IMR-90 (cell line): ENCODE measurements at regions not wholly inside any gene's neighbourhood (a gene's known extent, or its start where the extent isn't known, plus 50 kb on each side); places are given as distances from the start of the nearest gene placed in this dataset.

ENCODE experiments used
- POLR2A ChIP-seq: IDR thresholded peaks from 2 replicates; pipeline ENCODE4 v1.6.1; 2012; ENCODE audit warnings: mild to moderate bottlenecking, low read depth, low read length
- USF2 ChIP-seq: fragments of 150-350 bp; IDR thresholded peaks from 2 replicates; pipeline ENCODE4 v1.6.1; 2017; ENCODE audit warnings: mild to moderate bottlenecking, antibody characterized with exemption, low read length, low read depth
- TF ChIP-seq, protein P1 (sequence below): conservative IDR thresholded peaks from 2 replicates; pipeline ENCODE4 v1.5.1; 2012; ENCODE audit warnings: mild to moderate bottlenecking, low read depth, low read length, improper control_type of control experiment

DNA sequence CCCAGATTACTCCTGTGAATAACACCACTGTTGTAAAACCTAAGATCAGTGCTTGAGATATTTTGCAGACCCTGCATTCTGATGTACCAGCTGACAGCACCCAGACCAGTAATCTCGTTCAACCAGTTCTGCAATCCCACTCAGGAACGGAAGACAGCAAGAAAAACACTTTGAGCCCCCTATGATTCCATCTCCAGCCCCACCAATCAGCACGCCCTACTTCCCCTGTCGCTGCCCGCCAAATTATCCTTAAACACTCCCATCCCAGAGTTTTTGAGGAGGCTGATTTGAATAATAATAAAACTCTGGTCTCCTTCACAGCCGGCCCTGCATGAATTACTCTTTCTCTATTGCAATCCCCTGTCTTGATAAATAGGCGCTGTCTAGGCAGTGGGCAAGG lies 173.9 kb upstream of the CDH2 start:
- no peak for TF ChIP-seq POLR2A
- TF ChIP-seq, protein P1, sequence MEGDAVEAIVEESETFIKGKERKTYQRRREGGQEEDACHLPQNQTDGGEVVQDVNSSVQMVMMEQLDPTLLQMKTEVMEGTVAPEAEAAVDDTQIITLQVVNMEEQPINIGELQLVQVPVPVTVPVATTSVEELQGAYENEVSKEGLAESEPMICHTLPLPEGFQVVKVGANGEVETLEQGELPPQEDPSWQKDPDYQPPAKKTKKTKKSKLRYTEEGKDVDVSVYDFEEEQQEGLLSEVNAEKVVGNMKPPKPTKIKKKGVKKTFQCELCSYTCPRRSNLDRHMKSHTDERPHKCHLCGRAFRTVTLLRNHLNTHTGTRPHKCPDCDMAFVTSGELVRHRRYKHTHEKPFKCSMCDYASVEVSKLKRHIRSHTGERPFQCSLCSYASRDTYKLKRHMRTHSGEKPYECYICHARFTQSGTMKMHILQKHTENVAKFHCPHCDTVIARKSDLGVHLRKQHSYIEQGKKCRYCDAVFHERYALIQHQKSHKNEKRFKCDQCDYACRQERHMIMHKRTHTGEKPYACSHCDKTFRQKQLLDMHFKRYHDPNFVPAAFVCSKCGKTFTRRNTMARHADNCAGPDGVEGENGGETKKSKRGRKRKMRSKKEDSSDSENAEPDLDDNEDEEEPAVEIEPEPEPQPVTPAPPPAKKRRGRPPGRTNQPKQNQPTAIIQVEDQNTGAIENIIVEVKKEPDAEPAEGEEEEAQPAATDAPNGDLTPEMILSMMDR = no peak
- no peak for TF ChIP-seq USF2
